Neural progenitor cell (in vitro differentiated cells): ENCODE measurements at regions not wholly inside any gene's neighbourhood (a gene's known extent, or its start where the extent isn't known, plus 50 kb on each side); places are given as distances from the start of the nearest gene placed in this dataset.

Source experiments
- EZH2 ChIP-seq: fragments of 200-600 bp; sonication (generic); IDR thresholded peaks from 2 replicates; pipeline ENCODE4 v1.6.1; 2017; ENCODE audit warnings: antibody characterized with exemption, mild to moderate bottlenecking, moderate library complexity
- EZH2phosphoT487 ChIP-seq: fragments of 200-600 bp; sonication (generic); IDR thresholded peaks from 2 replicates; pipeline ENCODE4 v1.6.1; 2017; ENCODE audit warnings: antibody characterized with exemption
- TF ChIP-seq, protein P1 (sequence below): fragments of 200-600 bp; sonication (generic); IDR thresholded peaks from 2 replicates; pipeline ENCODE4 v1.5.1; 2017; ENCODE audit warnings: antibody characterized with exemption, mild to moderate bottlenecking

DNA sequence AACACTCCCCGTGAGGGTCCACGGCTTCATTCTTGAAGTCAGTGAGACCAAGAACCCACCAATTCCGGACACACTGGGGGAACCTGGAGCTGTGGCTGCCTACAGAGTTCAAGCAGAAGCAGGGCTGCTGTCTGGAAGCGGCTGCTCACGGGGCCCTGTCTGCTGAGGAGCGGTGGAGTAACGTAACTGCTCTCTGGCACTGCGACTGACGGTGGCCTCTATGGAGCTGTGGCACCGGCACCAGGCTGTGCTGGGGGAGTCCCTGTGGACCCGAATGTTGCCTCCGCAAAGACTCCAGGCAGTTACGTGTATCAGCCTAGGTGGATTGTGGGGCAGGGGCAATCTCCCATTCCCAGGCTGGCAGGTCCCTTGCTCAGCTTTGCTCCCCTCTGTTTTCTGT is 703.3 kb upstream of the FRG1 start:
- TF ChIP-seq, protein P1, sequence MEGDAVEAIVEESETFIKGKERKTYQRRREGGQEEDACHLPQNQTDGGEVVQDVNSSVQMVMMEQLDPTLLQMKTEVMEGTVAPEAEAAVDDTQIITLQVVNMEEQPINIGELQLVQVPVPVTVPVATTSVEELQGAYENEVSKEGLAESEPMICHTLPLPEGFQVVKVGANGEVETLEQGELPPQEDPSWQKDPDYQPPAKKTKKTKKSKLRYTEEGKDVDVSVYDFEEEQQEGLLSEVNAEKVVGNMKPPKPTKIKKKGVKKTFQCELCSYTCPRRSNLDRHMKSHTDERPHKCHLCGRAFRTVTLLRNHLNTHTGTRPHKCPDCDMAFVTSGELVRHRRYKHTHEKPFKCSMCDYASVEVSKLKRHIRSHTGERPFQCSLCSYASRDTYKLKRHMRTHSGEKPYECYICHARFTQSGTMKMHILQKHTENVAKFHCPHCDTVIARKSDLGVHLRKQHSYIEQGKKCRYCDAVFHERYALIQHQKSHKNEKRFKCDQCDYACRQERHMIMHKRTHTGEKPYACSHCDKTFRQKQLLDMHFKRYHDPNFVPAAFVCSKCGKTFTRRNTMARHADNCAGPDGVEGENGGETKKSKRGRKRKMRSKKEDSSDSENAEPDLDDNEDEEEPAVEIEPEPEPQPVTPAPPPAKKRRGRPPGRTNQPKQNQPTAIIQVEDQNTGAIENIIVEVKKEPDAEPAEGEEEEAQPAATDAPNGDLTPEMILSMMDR, result no peak
- TF ChIP-seq EZH2phosphoT487 (no peak), EZH2 (no peak)
